ENCODE measurements at regions not wholly inside any gene's neighbourhood (a gene's known extent, or its start where the extent isn't known, plus 50 kb on each side); places are given as distances from the start of the nearest gene placed in this dataset.

DNA sequence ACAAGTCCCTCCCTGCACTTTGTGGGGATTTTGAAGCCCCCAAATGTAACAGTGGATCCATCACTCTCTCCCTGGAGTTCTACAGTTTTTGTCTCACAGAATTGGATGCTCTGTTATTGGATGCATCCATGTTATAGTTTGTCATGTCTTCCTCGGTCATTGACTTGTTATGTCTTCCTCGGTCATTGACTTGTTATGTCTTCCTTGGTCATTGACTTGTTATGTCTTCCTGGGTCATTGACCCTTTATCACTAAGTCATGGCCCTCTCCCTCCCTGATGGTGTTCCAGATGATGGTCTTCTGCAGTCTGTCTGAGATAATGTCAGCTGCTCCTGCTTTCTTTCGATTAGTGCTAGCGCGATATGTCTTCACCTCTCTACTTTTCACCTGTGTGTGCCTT, 981.5 kb downstream of the BRD1 start:
- TF ChIP-seq ZNF544 (tag by site-specific recombination; IDR thresholded peaks at IDR 0.05): no peak
- no peak for TF ChIP-seq ZNF138 (tag by site-specific recombination; IDR thresholded peaks at IDR 0.05; ENCODE audit: borderline replicate concordance)
- TF ChIP-seq KLF9 (tag by site-specific recombination; IDR thresholded peaks at IDR 0.05; ENCODE audit: low read depth): no peak
- TF ChIP-seq ZFP37 (tag by site-specific recombination; IDR thresholded peaks at IDR 0.05): no peak
- TF ChIP-seq CTCF (tag by site-specific recombination; IDR thresholded peaks at IDR 0.05): no peak
- TF ChIP-seq, protein P1, sequence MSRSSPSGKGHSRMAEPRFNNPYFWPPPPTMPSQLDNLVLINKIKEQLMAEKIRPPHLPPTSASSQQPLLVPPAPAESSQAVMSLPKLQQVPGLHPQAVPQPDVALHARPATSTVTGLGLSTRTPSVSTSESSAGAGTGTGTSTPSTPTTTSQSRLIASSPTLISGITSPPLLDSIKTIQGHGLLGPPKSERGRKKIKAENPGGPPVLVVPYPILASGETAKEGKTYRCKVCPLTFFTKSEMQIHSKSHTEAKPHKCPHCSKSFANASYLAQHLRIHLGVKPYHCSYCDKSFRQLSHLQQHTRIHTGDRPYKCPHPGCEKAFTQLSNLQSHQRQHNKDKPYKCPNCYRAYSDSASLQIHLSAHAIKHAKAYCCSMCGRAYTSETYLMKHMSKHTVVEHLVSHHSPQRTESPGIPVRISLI (tag by site-specific recombination; IDR thresholded peaks at IDR 0.05): no peak
